ENCODE measurements at regions not wholly inside any gene's neighbourhood (a gene's known extent, or its start where the extent isn't known, plus 50 kb on each side); places are given as distances from the start of the nearest gene placed in this dataset.

DNA sequence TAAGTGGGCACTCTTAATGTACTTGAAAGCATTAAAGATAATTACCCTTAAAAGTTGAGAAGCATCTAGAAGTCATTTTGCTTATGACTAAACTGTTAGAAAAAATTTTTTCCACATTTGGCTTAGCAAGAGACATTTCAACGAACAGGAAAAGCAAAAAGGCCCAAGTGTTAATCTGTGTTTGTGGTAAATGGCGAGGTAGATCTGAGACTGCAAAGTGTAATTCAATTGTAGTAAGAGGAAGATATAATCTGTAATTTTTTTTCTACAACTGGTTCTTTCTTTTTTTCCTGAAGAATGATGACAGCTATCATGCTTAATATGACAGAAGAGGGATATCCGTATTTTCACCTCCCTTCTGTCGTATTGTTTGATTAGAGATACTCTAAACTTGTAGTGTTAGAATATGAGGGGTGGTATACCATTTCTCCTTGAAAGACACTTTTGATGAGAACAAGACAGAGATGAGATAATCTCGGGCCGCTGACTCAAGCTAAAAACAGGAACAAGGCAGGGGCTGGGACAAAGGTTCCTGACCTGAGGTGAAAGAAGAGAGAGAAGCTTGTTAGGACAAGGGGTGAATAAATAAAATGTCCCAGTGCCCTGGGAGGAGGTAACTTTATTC is 459.3 kb upstream of the ZNF608 start:
- no peak for DNase-seq (ENCODE audit: low spot score)

DNA sequence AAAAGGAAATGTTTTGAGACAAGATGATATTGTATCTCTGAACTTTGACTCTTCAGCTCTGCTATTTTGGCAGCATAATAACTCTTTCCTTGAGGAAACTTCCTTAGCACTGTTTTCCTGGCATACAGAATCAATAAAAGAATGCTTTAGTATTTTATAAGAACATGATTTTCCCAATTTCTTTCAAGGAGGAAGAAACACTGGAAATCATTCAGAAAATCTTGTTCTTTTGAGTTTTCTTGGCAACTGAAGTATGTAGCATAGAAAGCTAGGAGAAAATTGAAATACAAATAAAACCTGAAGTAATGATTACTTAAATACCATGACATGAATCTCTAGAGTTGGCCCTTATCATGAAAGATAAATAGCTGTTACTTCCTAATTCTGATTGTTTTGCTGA is 461.4 kb upstream of the ZNF608 start:
- DNase-seq (ENCODE audit: low spot score): no peak

DNA sequence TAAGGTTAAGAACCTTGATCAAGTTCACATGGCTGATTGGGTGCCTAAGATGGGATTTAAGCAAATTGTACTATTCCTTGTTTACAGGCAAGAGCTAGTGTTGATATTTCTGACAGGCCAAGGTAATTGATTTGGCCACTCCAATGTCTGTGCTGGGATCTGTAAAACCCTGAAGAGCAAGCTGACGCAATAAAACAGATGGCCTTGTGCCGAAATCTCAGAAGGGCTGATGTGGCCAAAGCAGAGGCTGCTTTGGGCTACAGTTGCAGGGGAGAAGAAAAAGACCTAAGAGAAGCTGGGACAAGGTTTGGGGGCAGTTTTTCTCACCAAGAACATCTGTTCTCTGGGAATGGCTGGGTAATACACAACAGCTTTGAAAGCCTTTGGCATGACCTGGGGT is 463.2 kb upstream of the ZNF608 start:
- no peak for DNase-seq (ENCODE audit: low spot score)

DNA sequence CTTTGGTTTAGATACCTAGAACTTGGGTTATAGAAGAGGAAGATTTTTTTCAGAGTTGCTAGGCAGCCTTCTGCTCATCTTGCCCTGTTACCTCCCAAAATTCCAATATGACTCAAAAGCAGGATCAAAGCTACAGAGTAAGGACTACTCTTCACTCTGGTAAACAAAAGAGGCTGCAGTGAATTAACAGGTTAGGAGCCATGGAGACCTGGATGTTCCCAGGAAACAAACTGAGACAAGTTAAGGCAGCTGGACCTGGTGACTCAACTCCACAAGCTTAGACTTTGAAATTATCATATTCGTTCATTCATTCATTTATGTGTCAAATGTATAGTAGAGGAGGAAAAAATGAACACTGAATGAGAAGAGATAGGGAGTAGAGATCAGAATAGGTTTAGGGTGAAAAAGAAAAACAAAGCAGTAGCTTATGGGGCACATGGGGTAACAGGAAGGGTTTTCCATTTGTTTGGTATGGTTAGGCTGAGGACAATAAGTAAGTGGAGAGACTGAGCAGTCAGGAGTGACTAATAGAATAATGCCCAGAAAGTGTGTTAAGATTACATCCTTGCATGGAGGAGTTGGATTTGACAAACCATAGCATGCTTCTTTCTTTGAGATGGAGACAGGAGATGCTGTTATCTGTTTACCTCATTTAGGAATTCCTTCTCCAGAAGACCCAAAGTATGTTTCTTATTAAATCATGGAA is 464.0 kb upstream of the ZNF608 start:
- no peak for DNase-seq (ENCODE audit: low spot score)

DNA sequence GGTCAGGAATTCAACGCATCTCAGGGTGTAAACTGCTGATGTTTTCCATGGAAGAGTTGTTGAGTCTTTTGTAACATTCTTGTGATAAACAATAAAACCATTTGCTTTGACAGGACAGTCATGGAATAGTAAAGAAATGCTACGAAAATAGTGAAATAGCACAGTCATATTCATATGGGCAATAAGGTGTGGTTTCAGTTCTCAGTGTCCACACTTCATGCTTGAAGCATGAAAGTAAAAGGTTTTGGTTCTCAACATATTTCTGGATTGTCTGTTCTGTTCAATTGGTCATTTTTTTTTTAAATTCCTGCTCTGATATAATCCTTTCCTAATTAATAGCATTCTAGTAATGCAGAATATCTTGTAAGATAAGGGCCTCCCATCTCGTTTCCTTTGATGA is 467.6 kb upstream of the ZNF608 start:
- DNase-seq (ENCODE audit: low spot score): no peak

DNA sequence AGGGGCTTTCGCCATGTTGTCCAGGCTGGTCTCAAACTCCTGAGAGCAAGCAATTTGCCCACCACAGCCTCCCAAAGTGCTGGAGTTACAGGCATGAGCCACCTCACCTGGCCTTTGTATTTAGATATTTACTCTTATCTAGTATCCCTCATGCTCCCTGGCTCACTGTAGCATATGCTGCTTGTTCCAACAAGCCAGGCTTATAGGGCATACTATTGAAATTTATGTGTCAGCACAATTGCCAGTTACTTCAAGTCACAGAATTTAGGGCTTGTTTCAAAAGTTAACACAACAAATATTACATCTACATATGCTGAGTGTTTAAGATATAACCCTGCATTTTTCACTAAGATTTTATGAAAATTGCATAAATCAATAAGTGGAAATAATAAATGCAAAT is 469.2 kb upstream of the ZNF608 start:
- no peak for DNase-seq (ENCODE audit: low spot score)

DNA sequence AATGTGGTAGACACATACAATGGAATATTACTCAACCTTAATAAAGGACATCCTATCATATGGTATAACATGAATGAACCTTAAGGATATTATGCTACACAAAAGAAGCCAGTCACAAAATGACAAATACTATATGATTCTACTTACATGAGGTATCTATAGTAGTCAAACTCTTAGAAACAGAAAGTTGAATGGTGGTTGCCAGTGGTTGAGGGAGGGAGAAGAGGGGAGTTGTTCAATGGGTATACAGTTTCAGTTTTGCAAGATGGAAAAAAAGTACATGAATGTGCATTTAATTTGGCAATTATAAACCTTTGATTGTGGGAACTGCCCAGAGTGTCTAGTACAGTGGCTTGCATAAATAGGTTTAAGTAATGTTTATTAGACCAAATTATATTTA is 473.3 kb upstream of the ZNF608 start:
- DNase-seq (ENCODE audit: low spot score): no peak

DNA sequence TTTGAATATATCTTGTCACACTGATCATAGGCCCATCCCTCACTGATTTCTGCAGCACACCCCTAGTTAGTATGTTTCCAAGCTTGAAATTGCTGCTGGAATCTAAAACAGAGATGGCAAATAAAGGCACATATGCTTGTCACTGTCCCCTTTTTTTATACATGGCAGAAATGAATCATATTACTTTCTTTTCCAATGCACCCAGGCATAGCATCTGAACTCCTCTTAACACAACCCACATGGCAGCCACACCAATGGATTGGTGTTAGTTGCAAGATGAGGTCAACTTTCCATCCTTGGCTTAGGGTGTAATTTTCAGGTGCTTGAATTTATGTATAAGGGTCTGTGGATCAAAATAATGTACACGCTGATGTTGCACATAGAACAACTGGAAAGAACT is 473.8 kb upstream of the ZNF608 start:
- DNase-seq (ENCODE audit: low spot score): no peak

DNA sequence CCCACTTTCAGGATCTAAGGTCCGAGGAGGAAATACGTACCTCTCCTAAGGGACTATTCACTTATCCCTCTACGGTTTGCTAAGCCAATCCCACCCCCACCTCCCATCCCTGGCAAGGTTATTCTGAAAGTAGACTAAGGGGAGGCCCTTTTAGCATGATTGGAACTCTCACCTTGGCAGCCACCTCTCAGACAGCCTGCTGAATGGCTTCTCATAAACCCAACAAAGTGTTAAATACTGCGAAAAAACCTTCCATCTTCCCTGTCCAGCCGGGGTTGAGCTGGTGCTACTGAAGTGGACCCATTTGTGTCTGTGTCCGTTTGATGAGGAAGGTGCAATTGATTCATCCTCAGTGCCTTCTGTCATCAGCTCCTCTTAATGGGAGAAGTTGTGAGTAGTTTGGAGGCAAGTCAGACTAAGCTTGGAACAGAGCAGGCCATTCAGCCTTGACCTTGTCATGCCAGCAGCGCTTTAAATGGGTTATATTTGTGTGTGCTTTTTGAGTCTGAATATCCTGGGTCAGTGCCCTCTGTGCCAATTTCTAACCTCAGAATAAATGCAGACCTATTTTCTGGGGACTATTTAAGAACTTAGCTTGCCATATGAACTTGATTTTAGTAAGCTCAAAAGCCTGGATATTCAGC is 476.3 kb upstream of the ZNF608 start:
- DNase-seq (ENCODE audit: low spot score): no peak

DNA sequence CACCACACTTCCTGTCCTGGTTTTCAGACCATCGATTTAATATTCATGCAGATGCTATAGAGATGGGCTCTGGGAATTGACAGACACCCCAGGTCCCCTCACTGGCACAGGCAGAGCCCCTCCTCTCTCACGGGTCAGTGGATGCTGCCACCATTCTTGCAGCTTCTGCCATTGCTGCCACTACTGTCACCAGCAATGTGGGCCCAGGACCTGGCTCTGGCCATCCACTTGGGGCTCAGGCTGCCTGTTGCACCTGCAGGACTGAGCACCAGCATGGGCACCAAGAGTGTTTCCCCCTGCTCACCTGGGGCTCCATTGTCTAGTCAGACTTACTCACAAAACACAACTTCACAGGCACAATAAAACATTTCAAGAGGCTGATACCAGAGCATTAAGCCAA is 479.0 kb upstream of the ZNF608 start:
- DNase-seq (ENCODE audit: low spot score): no peak

DNA sequence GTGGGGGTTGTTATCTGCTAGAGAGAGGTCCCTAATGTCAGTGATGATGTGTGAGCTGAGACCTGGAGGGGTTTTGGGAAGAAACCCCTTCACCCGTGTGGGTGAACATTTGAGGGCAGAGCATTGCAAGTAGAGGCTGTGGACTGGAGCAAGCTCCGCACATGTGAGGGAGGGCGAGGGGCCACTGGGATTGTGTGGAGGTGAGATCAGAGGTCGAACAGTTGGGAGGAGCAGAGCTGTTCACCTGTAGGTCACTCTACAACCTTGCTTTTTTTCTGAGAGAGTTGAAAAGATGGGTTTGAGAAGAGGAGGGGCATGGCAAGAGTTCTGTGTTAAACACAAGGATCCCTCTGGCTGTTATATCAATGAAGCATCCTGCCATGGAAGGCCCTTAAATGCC is 480.4 kb upstream of the ZNF608 start:
- no peak for DNase-seq (ENCODE audit: low spot score)

DNA sequence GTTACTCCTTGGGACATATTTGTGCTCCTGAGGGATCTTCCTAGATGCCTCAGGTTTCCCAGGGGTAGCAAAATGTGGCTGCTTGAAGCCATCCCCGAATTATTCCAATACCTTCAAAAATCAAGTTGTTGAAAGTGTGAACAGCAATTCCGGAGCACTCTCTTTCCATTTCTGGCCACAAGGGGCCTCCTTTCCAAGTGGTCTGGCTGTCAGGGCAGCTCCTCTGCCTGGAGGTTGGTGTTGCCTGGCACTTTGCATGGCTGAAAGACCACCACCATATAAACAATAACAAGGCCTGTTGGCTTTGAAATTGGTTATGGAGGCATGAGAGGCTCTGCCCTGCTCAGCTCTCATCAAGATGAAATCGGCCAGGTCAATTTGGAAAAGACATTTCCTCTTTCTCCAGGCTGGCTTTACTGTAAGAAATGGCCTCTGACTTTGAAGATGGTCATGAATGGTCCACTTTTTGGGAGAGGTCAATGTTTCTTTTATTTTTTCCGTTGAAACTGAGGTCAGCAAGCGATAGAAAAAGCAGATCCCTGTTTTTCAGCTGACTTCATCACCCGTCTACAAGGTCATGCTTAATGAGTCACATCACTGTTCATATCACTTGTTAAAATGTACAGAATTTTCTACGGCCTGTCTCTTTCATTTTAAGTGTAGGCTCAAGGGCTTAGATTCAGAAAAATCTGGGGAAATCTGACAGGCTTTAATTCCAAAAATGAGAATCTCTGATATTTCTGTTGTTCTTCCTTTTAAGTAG is 481.1 kb upstream of the ZNF608 start:
- DNase-seq (ENCODE audit: low spot score): no peak

DNA sequence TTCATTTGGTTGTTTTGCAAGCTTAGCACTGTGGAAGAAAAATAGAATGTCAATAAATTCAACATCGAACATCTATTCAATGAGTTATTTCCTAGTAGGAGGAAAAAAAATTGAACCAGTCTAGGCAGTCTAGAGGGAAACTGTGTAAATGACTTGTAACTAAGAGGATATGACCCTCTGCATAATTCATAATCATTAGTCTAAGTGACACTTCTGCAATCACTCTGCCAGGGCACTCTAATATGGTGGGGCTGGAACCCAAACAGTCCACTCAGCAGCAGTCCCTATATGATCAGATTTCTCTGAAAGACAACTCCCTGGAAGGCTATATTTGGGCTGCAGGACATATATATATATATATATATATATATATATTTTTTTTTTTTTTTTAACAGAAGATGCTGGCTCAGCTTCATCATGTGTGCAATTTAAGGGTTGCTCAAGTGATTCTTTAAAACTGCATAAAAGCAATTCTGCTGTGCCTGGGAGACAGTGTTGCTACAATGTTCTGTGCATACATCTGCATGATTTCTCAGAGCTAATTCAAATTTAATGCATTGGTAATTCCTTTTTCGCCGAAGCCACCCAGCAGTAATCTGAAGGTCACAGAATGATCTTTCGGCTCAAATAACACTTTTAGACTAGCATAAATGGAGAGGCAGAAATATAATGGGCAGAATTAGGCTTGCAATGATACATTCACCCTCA is 482.1 kb upstream of the ZNF608 start:
- no peak for DNase-seq (ENCODE audit: low spot score)

DNA sequence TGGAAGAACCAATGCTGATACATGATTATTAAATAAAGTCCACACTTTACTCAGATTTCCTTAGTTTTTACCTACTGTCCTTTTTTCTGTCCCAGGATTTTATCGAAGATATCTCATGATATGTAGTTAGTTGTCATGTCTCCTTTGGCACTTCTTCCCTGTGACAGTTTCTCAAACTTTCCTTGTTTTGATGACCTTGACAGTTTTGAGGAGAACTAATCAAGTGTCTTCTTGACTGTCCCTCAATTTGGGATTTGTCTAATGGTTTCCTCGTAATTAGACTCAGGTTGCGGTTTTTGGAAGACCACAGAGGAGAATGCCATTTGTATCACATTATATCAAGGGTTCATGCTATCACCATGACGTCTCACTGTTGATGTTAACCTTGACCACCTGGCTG is 483.1 kb upstream of the ZNF608 start:
- no peak for DNase-seq (ENCODE audit: low spot score)

DNA sequence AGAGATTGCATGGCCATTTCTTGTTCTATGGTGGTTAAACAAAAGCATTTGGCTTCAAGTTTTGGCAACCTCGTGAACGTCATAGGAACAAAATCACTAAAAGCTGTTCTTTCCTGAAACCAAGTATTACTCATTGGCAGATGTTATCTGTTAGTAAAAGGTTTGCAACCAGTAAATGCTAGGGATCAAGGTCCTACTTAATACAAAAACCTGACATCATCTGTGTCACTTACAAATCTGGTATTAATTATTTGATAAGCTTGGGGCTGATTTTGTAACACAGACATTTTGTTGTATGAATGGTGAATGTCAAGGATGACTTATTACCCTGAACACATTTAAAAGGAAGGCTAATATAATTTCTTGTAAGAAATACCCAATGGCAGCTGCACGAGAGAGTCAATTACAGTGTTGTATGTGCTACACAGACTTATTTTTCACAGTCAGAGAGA is 486.4 kb upstream of the ZNF608 start:
- no peak for DNase-seq (ENCODE audit: low spot score)

DNA sequence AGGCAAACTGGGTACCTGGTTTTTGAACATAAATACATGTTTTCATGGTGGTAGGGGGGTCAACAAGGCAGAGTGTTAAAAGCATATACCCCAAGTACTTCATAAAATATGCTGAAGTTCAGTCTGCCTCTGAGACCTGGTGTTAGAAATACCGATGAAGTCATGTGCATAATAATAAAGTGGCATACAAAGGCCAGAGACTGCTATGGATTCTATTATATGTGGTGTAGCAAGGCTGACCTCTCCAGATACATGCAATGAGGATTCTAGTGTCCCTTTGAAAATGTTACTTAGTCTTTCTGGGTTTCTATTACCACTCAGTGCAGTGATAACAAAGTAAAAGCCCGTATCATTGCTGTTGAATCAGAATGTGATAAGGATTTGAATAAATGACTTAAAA is 487.5 kb upstream of the ZNF608 start:
- no peak for DNase-seq (ENCODE audit: low spot score)

DNA sequence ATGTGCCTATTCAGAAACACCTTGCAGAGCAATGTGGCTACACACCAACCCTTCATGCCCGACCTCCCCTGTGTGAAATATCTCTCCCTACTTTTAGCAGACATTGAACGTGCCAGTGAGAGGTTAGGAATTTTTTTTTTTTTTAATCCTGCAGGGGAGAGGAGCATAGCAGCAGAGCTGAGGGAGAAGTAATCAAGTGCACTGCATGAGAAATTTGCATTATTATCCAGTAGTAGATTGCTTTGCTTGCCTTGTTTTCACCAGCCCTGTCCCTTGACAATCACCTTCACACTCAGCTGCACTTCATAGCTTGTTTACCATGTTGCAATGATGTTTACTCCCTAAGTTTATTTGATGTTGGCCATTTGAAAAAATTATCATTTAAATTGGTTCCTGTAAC is 489.6 kb upstream of the ZNF608 start:
- no peak for DNase-seq (ENCODE audit: low spot score)

DNA sequence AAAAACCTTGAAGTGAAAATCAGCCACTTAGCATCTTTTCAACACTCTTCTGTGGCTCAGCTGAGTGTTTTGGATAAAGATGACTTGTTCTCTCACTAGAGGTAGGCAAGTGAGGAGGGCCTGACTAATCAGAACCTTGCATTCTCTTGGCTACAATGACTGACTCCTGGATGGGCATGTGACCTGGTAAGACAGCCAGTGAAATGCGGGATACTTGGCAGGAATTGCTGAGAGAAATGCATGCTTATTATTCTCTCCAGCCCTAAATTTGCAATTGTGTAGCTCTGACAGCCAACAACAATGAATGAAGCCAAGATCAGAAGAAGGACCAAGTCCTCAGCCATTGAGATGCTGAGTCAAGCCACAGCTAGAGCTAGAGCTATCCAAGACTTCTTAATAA is 490.5 kb upstream of the ZNF608 start:
- DNase-seq (ENCODE audit: low spot score): no peak

DNA sequence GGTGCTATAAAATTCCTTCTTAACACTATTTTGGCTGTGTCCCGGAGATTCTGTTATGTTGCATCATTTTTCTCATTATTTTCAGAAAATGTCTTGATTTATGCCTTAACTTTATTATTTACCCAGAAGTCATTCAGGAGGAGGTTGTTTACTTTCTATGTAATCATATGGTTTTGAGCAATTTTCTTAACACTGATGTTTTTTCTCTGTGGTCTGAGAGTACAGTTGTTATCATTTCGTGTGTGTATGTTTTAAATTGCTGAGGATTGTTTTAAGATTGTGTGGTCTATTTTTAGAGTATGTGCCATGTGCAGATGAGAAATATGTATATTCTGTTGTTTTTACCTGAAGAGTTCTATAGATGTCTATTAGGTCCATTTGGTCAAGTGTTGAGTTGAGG is 498.1 kb upstream of the ZNF608 start:
- no peak for DNase-seq (ENCODE audit: low spot score)

DNA sequence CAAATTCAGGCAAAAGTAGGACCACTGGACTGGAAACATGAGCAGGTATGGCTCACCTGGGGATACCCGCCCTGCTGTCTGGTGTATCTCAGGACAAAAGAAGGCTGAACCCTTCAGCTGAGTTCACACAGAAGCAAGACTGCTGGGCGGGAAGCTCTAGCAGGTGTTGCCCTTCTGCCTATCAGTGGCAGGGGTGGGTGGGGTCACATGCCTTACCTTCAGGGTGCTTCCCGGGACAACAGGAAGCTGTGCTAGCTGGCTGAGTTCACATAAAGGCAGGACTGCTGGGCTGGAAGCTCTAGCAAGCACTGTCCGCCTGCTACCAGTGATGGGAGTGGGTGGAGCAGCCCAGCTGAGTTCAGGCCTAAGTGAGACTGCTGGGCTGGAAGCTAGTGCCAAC is 498.8 kb upstream of the ZNF608 start:
- DNase-seq (ENCODE audit: low spot score): no peak

DNA sequence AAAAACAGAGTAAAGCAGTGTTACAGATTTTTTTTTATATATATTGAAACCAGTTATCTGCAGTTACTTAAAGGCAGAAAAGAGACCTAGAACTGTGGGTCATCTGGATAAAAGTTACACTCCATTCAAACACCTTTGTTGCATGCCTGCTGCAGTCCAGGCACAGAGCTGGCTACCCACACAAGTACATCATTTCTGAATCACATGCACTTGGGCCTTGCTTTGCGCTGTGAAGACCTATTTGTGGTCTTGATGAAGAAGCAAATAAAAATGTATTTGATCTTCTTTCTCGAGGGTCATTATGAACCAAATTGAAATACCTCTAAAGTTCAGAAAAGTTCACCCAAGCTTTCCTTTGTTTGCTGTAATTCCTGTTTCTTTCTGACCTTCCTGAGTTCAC is 503.0 kb upstream of the ZNF608 start:
- no peak for DNase-seq (ENCODE audit: low spot score)

DNA sequence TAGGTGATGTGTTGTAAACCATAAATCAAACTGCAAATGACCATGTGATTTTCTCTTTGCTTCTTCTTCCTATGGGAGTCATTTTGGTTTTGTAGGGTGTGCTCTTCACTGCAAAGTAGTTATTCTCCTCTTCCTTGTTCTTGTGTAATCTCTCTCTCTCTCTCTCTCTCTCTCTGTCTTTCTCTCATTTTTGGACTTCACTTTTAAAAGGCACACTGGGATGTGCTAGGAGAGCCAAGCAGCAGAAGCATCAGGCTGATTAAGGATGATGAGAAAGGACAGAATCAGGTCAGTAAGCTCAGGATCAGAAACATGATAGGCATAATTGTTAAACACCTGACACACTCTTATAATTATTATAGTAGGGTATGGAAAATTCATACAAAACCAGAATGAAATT is 505.3 kb upstream of the ZNF608 start:
- no peak for DNase-seq (ENCODE audit: low spot score)
